LHCN-M2 (cell line): ENCODE measurements at regions not wholly inside any gene's neighbourhood (a gene's known extent, or its start where the extent isn't known, plus 50 kb on each side); places are given as distances from the start of the nearest gene placed in this dataset.

Experiments used
- DNase-seq: peaks from one replicate; pipeline ENCODE4 v3.0.0-alpha.2; 2012; ENCODE audit warnings: low read depth

GRCh38 chr21:31501926-31502325 is 157.6 kb upstream of the SOD1 start:
- DNase-seq: no peak

GRCh38 chr21:31500982-31501381 is 156.9 kb upstream of the TIAM1 start:
- DNase-seq: no peak

- no peak for DNase-seq
Observed at GRCh38 chr21:31500071-31500470, 156.0 kb upstream of the TIAM1 start.

GRCh38 chr21:31498985-31499384 is 154.9 kb upstream of the TIAM1 start:
- DNase-seq: no peak

- no peak for DNase-seq
Observed at GRCh38 chr21:31497914-31498313, 153.9 kb upstream of the TIAM1 start.

- no peak for DNase-seq
Observed at GRCh38 chr21:31493350-31493880, 149.4 kb upstream of the TIAM1 start.

- no peak for DNase-seq
Observed at GRCh38 chr21:31491617-31492016, 147.6 kb upstream of the TIAM1 start.

GRCh38 chr21:31490443-31490842 is 146.4 kb upstream of the TIAM1 start:
- DNase-seq: no peak

GRCh38 chr21:31489726-31490125 is 145.7 kb upstream of the TIAM1 start:
- DNase-seq: no peak

- DNase-seq: no peak
Observed at GRCh38 chr21:31489014-31489413, 145.0 kb upstream of the TIAM1 start.

- no peak for DNase-seq
Observed at GRCh38 chr21:31484219-31484618, 140.2 kb upstream of the TIAM1 start.

GRCh38 chr21:31483146-31483545 is 139.1 kb upstream of the TIAM1 start:
- DNase-seq: no peak

- no peak for DNase-seq
Observed at GRCh38 chr21:31482460-31482859, 138.4 kb upstream of the TIAM1 start.

GRCh38 chr21:31480228-31480627 is 136.2 kb upstream of the TIAM1 start:
- DNase-seq: no peak

GRCh38 chr21:31479714-31480113 is 135.7 kb upstream of the TIAM1 start:
- no peak for DNase-seq

- DNase-seq: no peak
Observed at GRCh38 chr21:31479222-31479621, 135.2 kb upstream of the TIAM1 start.

- DNase-seq: peak; percentile 12
Observed at GRCh38 chr21:31476263-31477022, 132.4 kb upstream of the TIAM1 start.

GRCh38 chr21:31475223-31475622 is 131.2 kb upstream of the TIAM1 start:
- no peak for DNase-seq

- DNase-seq: no peak
Observed at GRCh38 chr21:31473685-31474345, 129.8 kb upstream of the TIAM1 start.

- DNase-seq: no peak
Observed at GRCh38 chr21:31471865-31472264, 127.8 kb upstream of the TIAM1 start.

- DNase-seq: no peak
Observed at GRCh38 chr21:31470896-31471694, 127.0 kb upstream of the TIAM1 start.

- DNase-seq: no peak
Observed at GRCh38 chr21:31460980-31461379, 116.9 kb upstream of the TIAM1 start.
